IMR-90 (cell line): ENCODE measurements at regions not wholly inside any gene's neighbourhood (a gene's known extent, or its start where the extent isn't known, plus 50 kb on each side); places are given as distances from the start of the nearest gene placed in this dataset.

Source experiments
- ATAC-seq: fragments of 200-7000 bp; cut with Tn5 transposase; 2 replicates; pipeline ENCODE4 v1.9.1; 2020; ENCODE audit warnings: low read depth, mild to moderate bottlenecking, moderate library complexity
- BruUV-seq: library from RNA; stranded (reverse); fragments of 400-500 nt; replicated peaks from 2 replicates; lab custom pipeline; 2021; lab: Mats Ljungman, UMichigan
- CTCF ChIA-PET: fragments of 300-600 bp; formaldehyde crosslinking; extraction: SDS; loops from one replicate; lab custom pipeline; 2021; ENCODE audit warnings: antibody characterized with exemption; lab: Yijun Ruan, JAX
- POLR2A ChIA-PET: fragments of 300-600 bp; sonication (Branson Sonifier 250); formaldehyde crosslinking; loops from one replicate; lab custom pipeline; 2022; ENCODE audit warnings: antibody characterized with exemption; ENCODE audit not compliant: unreplicated experiment; lab: Charles Lee
- DNase-seq: peaks from one replicate; pipeline ENCODE4 v3.0.0; 2013
- H2AFZ ChIP-seq: replicated peaks from 2 replicates; pipeline ENCODE3; 2013; ENCODE audit warnings: low read length, mild to moderate bottlenecking; ENCODE audit not compliant: poor library complexity
- H2AK5ac ChIP-seq: 2 replicates; pipeline ENCODE4 v1.6.1; 2013; ENCODE audit warnings: low read depth, low read length, inconsistent platforms
- H2AK9ac ChIP-seq: replicated peaks from 2 replicates; pipeline ENCODE3; 2013; ENCODE audit warnings: mild to moderate bottlenecking, low read depth, low read length, moderate library complexity; ENCODE audit not compliant: poor library complexity
- H2BK120ac ChIP-seq: 2 replicates; pipeline ENCODE4 v1.6.1; 2013; ENCODE audit warnings: low read depth, low read length, inconsistent platforms
- H2BK15ac ChIP-seq: 3 replicates; pipeline ENCODE4 v1.6.1; 2013; ENCODE audit warnings: low read depth, low read length, inconsistent platforms
- H2BK20ac ChIP-seq: 2 replicates; pipeline ENCODE4 v1.6.1; 2013; ENCODE audit warnings: low read depth, mild to moderate bottlenecking, inconsistent platforms, low read length, moderate library complexity
- H2BK5ac ChIP-seq: 2 replicates; pipeline ENCODE4 v1.6.1; 2013; ENCODE audit warnings: mild to moderate bottlenecking, low read depth, low read length, inconsistent platforms; ENCODE audit not compliant: poor library complexity, severe bottlenecking
- H3K14ac ChIP-seq: replicated peaks from 2 replicates; pipeline ENCODE4 v1.6.1; 2013; ENCODE audit warnings: low read depth, low read length, inconsistent platforms
- H3K18ac ChIP-seq: 2 replicates; pipeline ENCODE4 v1.6.1; 2013; ENCODE audit warnings: low read depth, low read length, control low read depth
- H3K23ac ChIP-seq: 2 replicates; pipeline ENCODE4 v1.6.1; 2013; ENCODE audit warnings: low read depth, low read length, inconsistent platforms
- H3K27ac ChIP-seq: 2 replicates; pipeline ENCODE4 v1.5.1; 2013; ENCODE audit warnings: mild to moderate bottlenecking, control low read depth, low read length; ENCODE audit not compliant: insufficient read depth
- H3K27me3 ChIP-seq: 2 replicates; pipeline ENCODE4 v1.6.1; 2013; ENCODE audit warnings: low read length; ENCODE audit not compliant: control insufficient read depth, insufficient read depth
- H3K36me3 ChIP-seq: 2 replicates; pipeline ENCODE4 v1.6.1; 2013; ENCODE audit warnings: low read length, mixed read lengths; ENCODE audit not compliant: control insufficient read depth, insufficient read depth
- H3K4ac ChIP-seq: 2 replicates; pipeline ENCODE4 v1.6.1; 2013; ENCODE audit warnings: low read depth, low read length, inconsistent platforms
- H3K4me1 ChIP-seq: 2 replicates; pipeline ENCODE4 v1.6.1; 2013; ENCODE audit warnings: low read length, mixed read lengths; ENCODE audit not compliant: control insufficient read depth, insufficient read depth
- H3K4me2 ChIP-seq: 2 replicates; pipeline ENCODE4 v1.6.1; 2013; ENCODE audit warnings: low read depth, mild to moderate bottlenecking, control low read depth, low read length, moderate library complexity
- H3K4me3 ChIP-seq: 2 replicates; pipeline ENCODE4 v1.5.1; 2013; ENCODE audit warnings: low read depth, mild to moderate bottlenecking, control low read depth, low read length, moderate library complexity; ENCODE audit not compliant: insufficient read depth
- H3K56ac ChIP-seq: 2 replicates; pipeline ENCODE4 v1.6.1; 2013; ENCODE audit warnings: low read length, inconsistent platforms; ENCODE audit not compliant: insufficient read depth; ENCODE audit errors: extremely low read depth
- H3K79me1 ChIP-seq, 2 experiments: 2 replicates each; pipeline ENCODE4 v1.6.1; 2013; ENCODE audit warnings: low read length in 2 of 2, inconsistent platforms in 1 of 2, low read depth in 1 of 2
- H3K9ac ChIP-seq: 2 replicates; pipeline ENCODE4 v1.6.1; 2013; ENCODE audit warnings: low read depth, low read length, control low read depth
- H3K9me1 ChIP-seq: 2 replicates; pipeline ENCODE4 v1.6.1; 2013; ENCODE audit warnings: low read length, inconsistent platforms; ENCODE audit not compliant: insufficient read depth
- H3K9me3 ChIP-seq: 2 replicates; pipeline ENCODE4 v1.6.1; 2013; ENCODE audit warnings: low read length; ENCODE audit not compliant: control insufficient read depth, insufficient read depth
- H4K20me1 ChIP-seq: 2 replicates; pipeline ENCODE4 v1.6.1; 2013; ENCODE audit warnings: low read length, inconsistent platforms; ENCODE audit not compliant: insufficient read depth
- H4K5ac ChIP-seq: 2 replicates; pipeline ENCODE4 v1.6.1; 2013; ENCODE audit warnings: mild to moderate bottlenecking, low read depth, low read length, control low read depth
- H4K8ac ChIP-seq, 2 experiments: 2 replicates each; pipeline ENCODE4 v1.6.1; 2013; ENCODE audit warnings: low read depth in 2 of 2, low read length in 2 of 2, control low read depth in 1 of 2, inconsistent platforms in 1 of 2
- H4K91ac ChIP-seq: 2 replicates; pipeline ENCODE4 v1.6.1; 2013; ENCODE audit warnings: low read depth, low read length, inconsistent platforms; ENCODE audit not compliant: insufficient read depth
- BHLHE40 ChIP-seq: fragments of 150-350 bp; IDR thresholded peaks from 2 replicates; pipeline ENCODE4 v1.6.1; 2016; ENCODE audit warnings: mild to moderate bottlenecking, low read depth, low read length
- CEBPB ChIP-seq: IDR thresholded peaks from 2 replicates; pipeline ENCODE4 v1.6.1; 2012; ENCODE audit warnings: low read depth, low read length, improper control_type of control experiment
- CHD1 ChIP-seq: IDR thresholded peaks from 2 replicates; pipeline ENCODE4 v1.6.1; 2012; ENCODE audit warnings: low read depth, low read length, improper control_type of control experiment
- CTCF ChIP-seq: conservative IDR thresholded peaks from 2 replicates; pipeline ENCODE4 v1.5.1; 2012; ENCODE audit warnings: mild to moderate bottlenecking, low read depth, low read length, improper control_type of control experiment
- ELK1 ChIP-seq: fragments of 150-350 bp; IDR thresholded peaks from 2 replicates; pipeline ENCODE4 v1.6.1; 2016; ENCODE audit warnings: low read depth, mild to moderate bottlenecking, low read length, moderate library complexity, borderline replicate concordance
- FOS ChIP-seq: fragments of 150-350 bp; IDR thresholded peaks from 2 replicates; pipeline ENCODE4 v1.6.1; 2016; ENCODE audit warnings: low read depth, low read length
- MAFK ChIP-seq: IDR thresholded peaks from 2 replicates; pipeline ENCODE4 v1.6.1; 2012; ENCODE audit warnings: low read depth, low read length, improper control_type of control experiment
- MAZ ChIP-seq: IDR thresholded peaks from 2 replicates; pipeline ENCODE4 v1.6.1; 2012; ENCODE audit warnings: low read depth, mild to moderate bottlenecking, low read length, improper control_type of control experiment, moderate library complexity, borderline replicate concordance
- MXI1 ChIP-seq: IDR thresholded peaks from 2 replicates; pipeline ENCODE4 v1.6.1; 2012; ENCODE audit warnings: low read depth, mild to moderate bottlenecking, low read length, moderate library complexity, borderline replicate concordance
- NFE2L2 ChIP-seq: fragments of 150-350 bp; IDR thresholded peaks from 2 replicates; pipeline ENCODE4 v1.6.1; 2016; ENCODE audit warnings: low read depth, mild to moderate bottlenecking, low read length
- POLR2A ChIP-seq: IDR thresholded peaks from 2 replicates; pipeline ENCODE4 v1.6.1; 2012; ENCODE audit warnings: mild to moderate bottlenecking, low read depth, low read length
- RAD21 ChIP-seq: IDR thresholded peaks from 2 replicates; pipeline ENCODE4 v1.6.1; 2012; ENCODE audit warnings: low read length, improper control_type of control experiment
- RCOR1 ChIP-seq: IDR thresholded peaks from 2 replicates; pipeline ENCODE4 v1.6.1; 2012; ENCODE audit warnings: mild to moderate bottlenecking, low read length, improper control_type of control experiment; ENCODE audit not compliant: insufficient replicate concordance
- RFX5 ChIP-seq: IDR thresholded peaks from 2 replicates; pipeline ENCODE4 v1.8.0; 2012; ENCODE audit warnings: low read depth, mild to moderate bottlenecking, low read length, moderate library complexity
- SMC3 ChIP-seq: fragments of 150-350 bp; IDR thresholded peaks from 2 replicates; pipeline ENCODE4 v1.6.1; 2016; ENCODE audit warnings: low read depth, mild to moderate bottlenecking, antibody characterized with exemption, low read length, moderate library complexity
- USF2 ChIP-seq: fragments of 150-350 bp; IDR thresholded peaks from 2 replicates; pipeline ENCODE4 v1.6.1; 2017; ENCODE audit warnings: mild to moderate bottlenecking, antibody characterized with exemption, low read length, low read depth
- WGBS, 2 experiments: methylation state at CpG; one replicate each; pipeline versions ENCODE4 v1.1.5 to v1.1.7; 2013; ENCODE audit warnings: missing lambda C conversion rate in 2 of 2; ENCODE audit not compliant: insufficient read length in 1 of 2; ENCODE audit errors: extremely low coverage in 2 of 2; 5-methylcytosine and 5-hydroxymethylcytosine counted together
- dilution Hi-C: fragments of 300-500 bp; cut with HindIII; formaldehyde crosslinking; loops from one replicate; pipeline ENCODE4 v1.14.3; 2018; ENCODE audit warnings: low sequenced_read_pairs; ENCODE audit not compliant: unreplicated experiment
- in situ Hi-C: fragments of 300-500 bp; cut with MboI; formaldehyde crosslinking; loops from 3 replicates; pipeline ENCODE4 v1.14.3; 2019; ENCODE audit warnings: low sequenced_read_pairs, inconsistent platforms, mixed read lengths
- intact Hi-C: fragments of 100-400 bp; cut with micrococcal nuclease; formaldehyde crosslinking; loops from 2 replicates; pipeline ENCODE4 v1.10.0; 2022

- Histone ChIP-seq H2AFZ (no peak overlapping the region), H4K8ac (no peak overlapping the region), H4K5ac (no peak overlapping the region), H4K91ac (no peak overlapping the region), H2BK5ac (no peak overlapping the region), H3K4ac (no peak overlapping the region), H3K9ac (no peak overlapping the region), H3K18ac (no peak overlapping the region), H3K27ac (no peak overlapping the region), H3K27me3 (no peaks in the 10 kb centered on the region), H3K23ac (no peak overlapping the region), H2BK120ac (no peak overlapping the region), H2AK9ac (no peak overlapping the region), H2AK5ac (no peak overlapping the region), H2BK15ac (no peak overlapping the region), H2BK20ac (no peak overlapping the region), H3K4me2 (no peak overlapping the region), H4K20me1 (no peaks in the 10 kb centered on the region), H3K9me1 (no peaks in the 10 kb centered on the region), H3K56ac (no peak overlapping the region), H3K79me1 (no peaks in the 10 kb centered on the region), H3K9me3 (no peaks in the 10 kb centered on the region), H3K36me3 (no peaks in the 10 kb centered on the region), H3K4me3 (no peak overlapping the region), H3K14ac (no peak overlapping the region), H3K4me1 (no peaks in the 10 kb centered on the region)
- WGBS, 2 experiments, result no CpG with 5 or more reads among the region's 3 CpGs
- in situ Hi-C loops, result no loop called here
- no TSS peak for BruUV-seq
- DNase-seq, result no peak
- ATAC-seq, result no peak
- POLR2A ChIA-PET, result no interaction called here
- dilution Hi-C loops, result no loop called here
- no peak for TF ChIP-seq CTCF
- TF ChIP-seq BHLHE40, result no peak
- TF ChIP-seq RFX5, result no peak
- no peak for TF ChIP-seq RCOR1
- no peak for TF ChIP-seq MXI1
- TF ChIP-seq CHD1, result no peak
- no peak for TF ChIP-seq MAFK
- TF ChIP-seq ELK1, result no peak
- no peak for TF ChIP-seq MAZ
- no peak for TF ChIP-seq NFE2L2
- TF ChIP-seq USF2, result no peak
- TF ChIP-seq CEBPB, result no peak
- TF ChIP-seq FOS, result no peak
- TF ChIP-seq POLR2A, result no peak
- no peak for TF ChIP-seq RAD21
- TF ChIP-seq SMC3, result no peak
- CTCF ChIA-PET, result interaction anchor here (0.6 kb wide), 1 partner anchor 200 kb away, joined by 8 read pairs; no protein-coding TSS in a partner anchor
- intact Hi-C loops, result no loop called here
Measured at GRCh38 chr3:74059301-74059922, 434.7 kb upstream of the PDZRN3 start.
